Liver (tissue), 8 donors: ENCODE measurements at regions not wholly inside any gene's neighbourhood (a gene's known extent, or its start where the extent isn't known, plus 50 kb on each side); places are given as distances from the start of the nearest gene placed in this dataset.

Experiments used
- DNase-seq: peaks from one replicate; pipeline ENCODE4 v3.0.0-alpha.2; 2017; ENCODE audit warnings: low spot score
- H3K27ac ChIP-seq, 2 donors: one replicate each; pipeline ENCODE4 v1.7.0; 2013; ENCODE audit warnings: inconsistent platforms in 2 of 2, low read length in 2 of 2, control low read depth in 1 of 2, low read depth in 1 of 2, mild to moderate bottlenecking in 1 of 2
- H3K27me3 ChIP-seq, 4 donors: one replicate each; pipeline versions ENCODE4 v1.6.1 to v1.7.0; 2013; ENCODE audit warnings: low read length in 3 of 4, inconsistent platforms in 1 of 4, mild to moderate bottlenecking in 1 of 4, moderate library complexity in 1 of 4; ENCODE audit not compliant: control insufficient read depth in 4 of 4, insufficient read depth in 4 of 4
- H3K36me3 ChIP-seq, 4 donors: one replicate each; pipeline versions ENCODE4 v1.6.1 to v1.7.0; 2013; ENCODE audit warnings: low read length in 3 of 4, mild to moderate bottlenecking in 3 of 4, low read depth in 1 of 4, moderate library complexity in 1 of 4; ENCODE audit not compliant: control insufficient read depth in 4 of 4, insufficient read depth in 3 of 4
- H3K4me1 ChIP-seq, 4 donors: one replicate each; pipeline versions ENCODE4 v1.6.1 to v1.7.0; 2013; ENCODE audit warnings: low read length in 3 of 4, mild to moderate bottlenecking in 3 of 4, moderate library complexity in 1 of 4; ENCODE audit not compliant: control insufficient read depth in 4 of 4, insufficient read depth in 4 of 4
- H3K4me3 ChIP-seq, 3 donors: one replicate each; pipeline versions ENCODE4 v1.6.1 to v1.7.0; 2013; ENCODE audit warnings: low read length in 3 of 3, control low read depth in 1 of 3, low read depth in 1 of 3, mild to moderate bottlenecking in 1 of 3
- H3K9ac ChIP-seq, 2 donors: one replicate each; pipeline ENCODE4 v1.7.0; 2013; ENCODE audit warnings: low read length in 2 of 2, mild to moderate bottlenecking in 2 of 2, moderate library complexity in 2 of 2, control low read depth in 1 of 2, low read depth in 1 of 2
- H3K9me3 ChIP-seq, 4 donors: one replicate each; pipeline versions ENCODE4 v1.6.1 to v1.7.0; 2013; ENCODE audit warnings: low read length in 3 of 4; ENCODE audit not compliant: control insufficient read depth in 4 of 4
- ATF3 ChIP-seq: IDR thresholded peaks from 2 replicates; pipeline ENCODE4 v1.6.1; 2016; ENCODE audit warnings: antibody characterized with exemption
- CTCF ChIP-seq: fragments of 150-350 bp; IDR thresholded peaks from 2 replicates; pipeline ENCODE4 v1.5.1; 2017; ENCODE audit warnings: improper control_type of control experiment, low read depth, low read length; ENCODE audit not compliant: missing input control
- FOXA1 ChIP-seq: IDR thresholded peaks from 2 replicates; pipeline ENCODE4 v1.6.1; 2016; ENCODE audit warnings: antibody characterized with exemption
- FOXA2 ChIP-seq: IDR thresholded peaks from 2 replicates; pipeline ENCODE4 v1.6.1; 2016; ENCODE audit warnings: antibody characterized with exemption
- HNF4G ChIP-seq: IDR thresholded peaks from 2 replicates; pipeline ENCODE4 v1.6.1; 2016; ENCODE audit warnings: antibody characterized with exemption
- JUND ChIP-seq, 2 donors: IDR thresholded peaks; 2 replicates each; pipeline ENCODE4 v1.6.1; 2016; ENCODE audit warnings: antibody characterized with exemption in 2 of 2
- MAX ChIP-seq: IDR thresholded peaks from 2 replicates; pipeline ENCODE4 v1.6.1; 2016; ENCODE audit warnings: antibody characterized with exemption
- NR2F2 ChIP-seq: IDR thresholded peaks from 2 replicates; pipeline ENCODE4 v1.6.1; 2016; ENCODE audit warnings: antibody characterized with exemption
- RAD21 ChIP-seq, 2 donors: IDR thresholded peaks; 2 replicates each; pipeline ENCODE4 v1.6.1; 2016; ENCODE audit warnings: antibody characterized with exemption in 2 of 2, mild to moderate bottlenecking in 2 of 2
- REST ChIP-seq: IDR thresholded peaks from 2 replicates; pipeline ENCODE4 v1.6.1; 2016; ENCODE audit warnings: antibody characterized with exemption, mild to moderate bottlenecking
- ZBTB33 ChIP-seq: IDR thresholded peaks from 2 replicates; pipeline ENCODE4 v1.6.1; 2016; ENCODE audit warnings: antibody characterized with exemption
- WGBS: extraction: QIAGEN DNeasy Blood & Tissue Kit; methylation state at CpG from one replicate; pipeline ENCODE4 v1.1.7; 2013; 5-methylcytosine and 5-hydroxymethylcytosine counted together
- donor health status: healthy.
- donor health status: healthy.
- donor health status: healthy.
- donor health status: healthy.
- donor health status: healthy.

GRCh38 chr17:15133826-15134225, 131.3 kb downstream of the PMP22 start:
- 94% methylated on average over 4 of the region's 4 CpGs for WGBS
- H3K4me3 ChIP-seq, result no peak overlapping the region
- no peaks in the 10 kb centered on the region for H3K36me3 ChIP-seq
- no peak for DNase-seq
- H3K4me1 ChIP-seq, result no peaks in the 10 kb centered on the region
- no peak overlapping the region for H3K9ac ChIP-seq
- no peak for TF ChIP-seq JUND (IDR thresholded peaks at IDR 0.05)
- TF ChIP-seq REST, result no peak
- no peaks in the 10 kb centered on the region for H3K9me3 ChIP-seq
- peaks cover 0 to 3% (median 0%) of the 10 kb centered on the region in 4 donors for H3K27me3 ChIP-seq
- no peak overlapping the region for H3K27ac ChIP-seq

- no peak overlapping the region for H3K27ac ChIP-seq
- no peaks in the 10 kb centered on the region for H3K9me3 ChIP-seq
- WGBS, result 93% methylated on average over 6 of the region's 6 CpGs
- no peak for DNase-seq
- no peak for TF ChIP-seq HNF4G
- TF ChIP-seq CTCF, result no peak
- TF ChIP-seq NR2F2, result no peak
- no peaks in the 10 kb centered on the region for H3K4me1 ChIP-seq
- no peak overlapping the region for H3K4me3 ChIP-seq
- H3K9ac ChIP-seq, result no peak overlapping the region
- H3K27me3 ChIP-seq, result peaks cover 0 to 3% (median 0%) of the 10 kb centered on the region in 4 donors
- no peaks in the 10 kb centered on the region for H3K36me3 ChIP-seq
Observed at GRCh38 chr17:15133143-15133542, 132.0 kb downstream of the PMP22 start.

GRCh38 chr17:15130426-15130825, 134.7 kb downstream of the PMP22 start:
- Histone ChIP-seq H3K4me3 (no peak overlapping the region), H3K9ac (no peak overlapping the region), H3K27me3 (peaks cover 0 to 3% (median 0%) of the 10 kb centered on the region in 4 donors), H3K27ac (no peak overlapping the region), H3K36me3 (no peaks in the 10 kb centered on the region), H3K4me1 (no peaks in the 10 kb centered on the region), H3K9me3 (no peaks in the 10 kb centered on the region)
- DNase-seq, result no peak
- TF ChIP-seq FOXA1 (no peak), MAX (no peak), NR2F2 (no peak), ATF3 (no peak), HNF4G (no peak), RAD21 (IDR thresholded peaks at IDR 0.05) (no peak), ZBTB33 (no peak), FOXA2 (no peak)
- 75% methylated on average over 2 of the region's 2 CpGs for WGBS
